A549 (cell line): ENCODE measurements at regions not wholly inside any gene's neighbourhood (a gene's known extent, or its start where the extent isn't known, plus 50 kb on each side); places are given as distances from the start of the nearest gene placed in this dataset.

ENCODE experiments used
- CEBPB ChIP-seq, 2 experiments: fragments of >200 bp in 1 of 2; sonication (Bioruptor Twin) in 1 of 2; formaldehyde crosslinking in 1 of 2; IDR thresholded peaks; 2 replicates each; pipeline ENCODE4 v1.6.1; 2012 to 2016
- CTCF ChIP-seq: fragments of >200 bp; sonication (Bioruptor Twin); formaldehyde crosslinking; IDR thresholded peaks from 3 replicates; pipeline ENCODE4 v1.5.1; 2016
- MAX ChIP-seq: IDR thresholded peaks from 2 replicates; pipeline ENCODE4 v1.6.1; 2012
- TFCP2L1 ChIP-seq: fragments of 250-450 bp; sonication (Bioruptor Pico); IDR thresholded peaks from 2 replicates; pipeline ENCODE4 v1.5.0; 2021; ENCODE audit warnings: mild to moderate bottlenecking
- USF2 ChIP-seq: fragments of 450-650 bp; IDR thresholded peaks from 2 replicates; pipeline ENCODE4 v1.6.1; 2014; ENCODE audit warnings: antibody characterized with exemption

DNA sequence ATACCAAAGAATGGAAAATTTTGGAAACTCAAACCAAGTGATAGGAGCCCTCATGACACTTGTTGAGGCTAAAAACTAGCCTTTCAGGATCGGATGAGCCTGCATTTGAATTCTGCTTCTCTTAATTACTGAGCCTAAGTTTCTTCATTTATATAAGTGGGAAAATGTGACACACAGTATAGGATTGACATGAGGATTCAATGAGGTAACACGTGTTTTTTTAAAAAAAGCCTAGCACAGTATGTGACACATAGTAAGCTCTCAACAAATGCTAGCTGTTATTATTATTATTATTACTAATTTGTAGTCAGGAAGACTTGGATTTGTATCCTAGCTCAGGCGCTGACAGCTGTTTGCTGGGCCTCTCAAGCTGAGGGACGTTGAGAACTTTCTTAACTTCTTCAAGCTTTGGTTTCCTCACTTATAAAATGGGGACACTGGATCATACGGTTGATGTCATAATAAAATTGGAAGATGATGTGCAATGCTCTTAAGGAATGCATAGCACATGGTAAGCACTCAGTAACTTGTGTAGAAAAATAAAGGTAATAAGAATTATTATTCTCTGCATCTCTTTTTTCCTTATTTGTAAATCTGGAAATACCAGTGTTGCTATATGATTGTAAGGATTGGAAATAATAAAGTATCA, 55.4 kb upstream of the JUN start:
- TF ChIP-seq MAX = no peak
- TF ChIP-seq USF2 = no peak
- TF ChIP-seq TFCP2L1 (CRISPR knock-in tag) = no peak
- no peak for TF ChIP-seq CEBPB (IDR thresholded peaks at IDR 0.05)
- no peak for TF ChIP-seq CTCF
